GM12878 (cell line): ENCODE measurements at regions not wholly inside any gene's neighbourhood (a gene's known extent, or its start where the extent isn't known, plus 50 kb on each side); places are given as distances from the start of the nearest gene placed in this dataset.

Experiments
- ATAC-seq: fragments of 200-7000 bp; cut with Tn5 transposase; 3 replicates; pipeline ENCODE4 v1.9.1; 2020; ENCODE audit warnings: mild to moderate bottlenecking, moderate library complexity
- BruUV-seq: library from RNA; stranded (reverse); fragments of 400-500 nt; replicated peaks from 2 replicates; lab custom pipeline; 2021; lab: Mats Ljungman, UMichigan
- CTCF ChIA-PET: fragments of 300-600 bp; sonication (Branson Sonifier 250); formaldehyde crosslinking; extraction: SDS; loops from one replicate; lab custom pipeline; 2021; ENCODE audit warnings: inconsistent platforms; lab: Yijun Ruan, JAX
- POLR2A ChIA-PET: fragments of 350-600 bp; formaldehyde crosslinking; extraction: SDS; loops from one replicate; lab custom pipeline; 2021; ENCODE audit warnings: inconsistent platforms; lab: Charles Lee
- RAD21 ChIA-PET: fragments of 300-600 bp; sonication (Branson Sonifier 250); formaldehyde crosslinking; loops from one replicate; lab custom pipeline; 2023; ENCODE audit warnings: antibody characterized with exemption; ENCODE audit not compliant: unreplicated experiment; lab: Charles Lee
- SMC1A ChIA-PET: fragments of 300-600 bp; sonication (Branson Sonifier 250); formaldehyde crosslinking; loops from one replicate; lab custom pipeline; 2023; ENCODE audit not compliant: unreplicated experiment, uncharacterized antibody; lab: Charles Lee
- DNase-seq: peaks from one replicate; pipeline ENCODE4 v3.0.0-alpha.2; 2011; ENCODE audit warnings: low read depth, low spot score
- FAIRE-seq: peaks from 3 replicates; lab custom pipeline; 2011; peaks lifted over from hg19 to GRCh38; lab: Jason Lieb, UNC
- H2AFZ ChIP-seq: 2 replicates; pipeline ENCODE4 v1.6.0; 2011; ENCODE audit warnings: low read depth, low read length, control low read depth; ENCODE audit not compliant: control insufficient read depth
- H3K27ac ChIP-seq: 2 replicates; pipeline ENCODE4 v1.5.1; 2011; ENCODE audit warnings: control low read depth; ENCODE audit not compliant: control insufficient read depth, insufficient read depth
- H3K27me3 ChIP-seq, 2 experiments: replicated peaks in 1 of 2; 2 replicates each; pipeline versions ENCODE4 v1.6.0 to v1.6.1; 2011; ENCODE audit warnings: low read length in 1 of 2; ENCODE audit not compliant: control insufficient read depth in 2 of 2, insufficient read depth in 2 of 2
- H3K36me3 ChIP-seq, 2 experiments: 2 replicates each; pipeline ENCODE4 v1.5.1; 2011; ENCODE audit warnings: low read length in 1 of 2; ENCODE audit not compliant: control insufficient read depth in 2 of 2, insufficient read depth in 2 of 2
- H3K4me1 ChIP-seq: 2 replicates; pipeline ENCODE4 v1.6.1; 2011; ENCODE audit warnings: mild to moderate bottlenecking, low read length, moderate library complexity, mixed read lengths; ENCODE audit not compliant: control insufficient read depth, insufficient read depth
- H3K4me2 ChIP-seq: 2 replicates; pipeline ENCODE4 v1.6.0; 2011; ENCODE audit warnings: control low read depth; ENCODE audit not compliant: control insufficient read depth, insufficient read depth
- H3K4me3 ChIP-seq: fragments of 200-600 bp; sonication (generic); 2 replicates; pipeline ENCODE4 v1.5.1; 2016
- H3K79me2 ChIP-seq: 2 replicates; pipeline ENCODE4 v1.6.0; 2011; ENCODE audit warnings: low read length; ENCODE audit not compliant: control insufficient read depth, insufficient read depth
- H3K9ac ChIP-seq: 2 replicates; pipeline ENCODE4 v1.8.0; 2011; ENCODE audit warnings: low read length, control low read depth, mixed read lengths; ENCODE audit not compliant: control insufficient read depth, insufficient read depth
- H3K9me3 ChIP-seq: replicated peaks from 3 replicates; pipeline ENCODE4 v1.5.1; 2011; ENCODE audit warnings: mild to moderate bottlenecking, low read length; ENCODE audit not compliant: control insufficient read depth, insufficient read depth
- H4K20me1 ChIP-seq: 2 replicates; pipeline ENCODE4 v1.6.0; 2011; ENCODE audit not compliant: control insufficient read depth, insufficient read depth
- ATF7 ChIP-seq: fragments of 450-650 bp; IDR thresholded peaks from 2 replicates; pipeline ENCODE4 v1.6.1; 2016; ENCODE audit warnings: low read depth, mild to moderate bottlenecking
- CREB1 ChIP-seq: IDR thresholded peaks from 2 replicates; pipeline ENCODE4 v1.6.1; 2012; ENCODE audit warnings: low read depth, mild to moderate bottlenecking, inconsistent platforms
- E4F1 ChIP-seq: fragments of 450-650 bp; IDR thresholded peaks from 2 replicates; pipeline ENCODE4 v1.6.1; 2018; ENCODE audit warnings: borderline replicate concordance, mild to moderate bottlenecking; ENCODE audit not compliant: partially characterized antibody
- NFIC ChIP-seq: IDR thresholded peaks from 2 replicates; pipeline ENCODE4 v1.6.1; 2012; ENCODE audit warnings: low read depth, mild to moderate bottlenecking, inconsistent platforms, low read length, moderate library complexity
- NR2F1 ChIP-seq: fragments of 450-650 bp; conservative IDR thresholded peaks from 2 replicates; pipeline ENCODE4 v1.6.1; 2017; ENCODE audit warnings: mild to moderate bottlenecking
- SP1 ChIP-seq: IDR thresholded peaks from one replicate; pipeline ENCODE4 v1.6.1; 2011; ENCODE audit warnings: low read depth, low read length
- STAT1 ChIP-seq: fragments of 450-650 bp; conservative IDR thresholded peaks from 2 replicates; pipeline ENCODE4 v1.6.1; 2014; ENCODE audit warnings: antibody characterized with exemption, mild to moderate bottlenecking
- TCF3 ChIP-seq: IDR thresholded peaks from 2 replicates; pipeline ENCODE4 v1.6.1; 2012; ENCODE audit warnings: low read depth, mild to moderate bottlenecking, low read length, borderline replicate concordance; ENCODE audit not compliant: insufficient read depth
- USF2 ChIP-seq: IDR thresholded peaks from 2 replicates; pipeline ENCODE4 v1.6.1; 2011; ENCODE audit warnings: low read depth, low read length, improper control_type of control experiment, borderline replicate concordance
- WGBS: methylation state at CpG from one replicate; pipeline ENCODE4 v1.1.6; 2016; ENCODE audit warnings: low lambda C conversion rate; ENCODE audit not compliant: insufficient replicate concordance, insufficient coverage; ENCODE audit errors: missing lambda C conversion rate; 5-methylcytosine and 5-hydroxymethylcytosine counted together
- in situ Hi-C: fragments of 300-500 bp; cut with MboI; formaldehyde crosslinking; loops from 9 replicates; pipeline ENCODE4 v1.14.3; 2018; ENCODE audit warnings: mixed read lengths
- intact Hi-C: fragments of 100-400 bp; cut with micrococcal nuclease; formaldehyde crosslinking; loops from one replicate; pipeline ENCODE4 v1.14.2; 2022; ENCODE audit not compliant: unreplicated experiment
- TF ChIP-seq, protein P1 (sequence below): IDR thresholded peaks from 2 replicates; pipeline ENCODE4 v1.6.1; 2011; ENCODE audit warnings: borderline replicate concordance, low read depth, mild to moderate bottlenecking, moderate library complexity, low read length; ENCODE audit not compliant: insufficient read depth, poor library complexity, severe bottlenecking

- intact Hi-C loops (no loop called here), in situ Hi-C loops (no loop called here)
- no peaks in the 10 kb centered on the region for H3K4me1 ChIP-seq
- RAD21 ChIA-PET: no interaction called here
- H3K4me3 ChIP-seq: no peak overlapping the region
- no peaks in the 10 kb centered on the region for H3K27me3 ChIP-seq
- DNase-seq (no peak), ATAC-seq (no peak), FAIRE-seq (no peak)
- no peaks in the 10 kb centered on the region for H3K36me3 ChIP-seq
- no TSS peak for BruUV-seq
- SMC1A ChIA-PET: no interaction called here
- H3K9ac ChIP-seq: no peak overlapping the region
- no peaks in the 10 kb centered on the region for H4K20me1 ChIP-seq
- CTCF ChIA-PET: no interaction called here
- TF ChIP-seq ATF7 (no peak), NR2F1 (no peak)
- TF ChIP-seq, protein P1, sequence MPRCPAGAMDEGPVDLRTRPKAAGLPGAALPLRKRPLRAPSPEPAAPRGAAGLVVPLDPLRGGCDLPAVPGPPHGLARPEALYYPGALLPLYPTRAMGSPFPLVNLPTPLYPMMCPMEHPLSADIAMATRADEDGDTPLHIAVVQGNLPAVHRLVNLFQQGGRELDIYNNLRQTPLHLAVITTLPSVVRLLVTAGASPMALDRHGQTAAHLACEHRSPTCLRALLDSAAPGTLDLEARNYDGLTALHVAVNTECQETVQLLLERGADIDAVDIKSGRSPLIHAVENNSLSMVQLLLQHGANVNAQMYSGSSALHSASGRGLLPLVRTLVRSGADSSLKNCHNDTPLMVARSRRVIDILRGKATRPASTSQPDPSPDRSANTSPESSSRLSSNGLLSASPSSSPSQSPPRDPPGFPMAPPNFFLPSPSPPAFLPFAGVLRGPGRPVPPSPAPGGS: no peak
- no peak overlapping the region for H3K4me2 ChIP-seq
- POLR2A ChIA-PET: no interaction called here
- H3K27ac ChIP-seq: no peak overlapping the region
- H3K9me3 ChIP-seq: no peaks in the 10 kb centered on the region
- no peaks in the 10 kb centered on the region for H3K79me2 ChIP-seq
- WGBS: 41% methylated on average over 8 of the region's 8 CpGs
- no peak overlapping the region for H2AFZ ChIP-seq
Measured at GRCh38 chr10:130862626-130863025, 448.9 kb downstream of the TCERG1L start.

DNA sequence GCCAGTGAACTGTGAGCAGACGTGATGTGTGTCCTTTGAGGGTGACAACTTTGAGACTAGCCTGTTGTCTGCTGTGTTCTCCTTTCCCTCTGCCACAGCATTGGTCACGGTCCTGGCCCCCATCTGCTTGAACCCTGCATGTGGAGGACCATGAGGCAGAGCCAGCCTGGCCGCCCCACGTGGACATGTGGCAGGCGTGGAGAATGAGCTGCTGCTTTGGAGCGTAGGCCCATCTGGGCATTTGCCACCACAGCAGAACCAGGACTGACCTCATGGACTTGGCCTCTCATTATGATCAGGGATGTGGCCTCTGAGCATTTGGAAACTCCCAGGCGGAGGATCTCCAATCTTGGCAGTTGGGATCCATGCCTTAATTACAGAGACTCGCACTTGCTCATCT, 448.5 kb downstream of the TCERG1L start:
- no peak for DNase-seq
- CTCF ChIA-PET: no interaction called here
- WGBS: 39% methylated on average over 8 of the region's 8 CpGs

More for the DNA sequence above, 448.5 kb downstream of the TCERG1L start:
- H3K27ac ChIP-seq: no peak overlapping the region
- no peak for FAIRE-seq
- TF ChIP-seq TCF3 (no peak), NFIC (no peak), USF2 (no peak), SP1 (no peak), STAT1 (no peak), CREB1 (no peak), E4F1 (no peak)
- no peaks in the 10 kb centered on the region for H3K27me3 ChIP-seq
- H3K9me3 ChIP-seq: no peaks in the 10 kb centered on the region
- in situ Hi-C loops (no loop called here), intact Hi-C loops (no loop called here)
- H3K4me1 ChIP-seq: no peaks in the 10 kb centered on the region
- no peak overlapping the region for H3K4me3 ChIP-seq
- RAD21 ChIA-PET: no interaction called here
- no peaks in the 10 kb centered on the region for H4K20me1 ChIP-seq
- no peak overlapping the region for H3K4me2 ChIP-seq
- H3K36me3 ChIP-seq: no peaks in the 10 kb centered on the region
- BruUV-seq: no TSS peak
- no peak overlapping the region for H3K9ac ChIP-seq
- H2AFZ ChIP-seq: no peak overlapping the region
- SMC1A ChIA-PET: no interaction called here
- H3K79me2 ChIP-seq: no peaks in the 10 kb centered on the region
- POLR2A ChIA-PET: no interaction called here
- ATAC-seq: no peak
